ENCODE measurements at regions not wholly inside any gene's neighbourhood (a gene's known extent, or its start where the extent isn't known, plus 50 kb on each side); places are given as distances from the start of the nearest gene placed in this dataset.

DNA sequence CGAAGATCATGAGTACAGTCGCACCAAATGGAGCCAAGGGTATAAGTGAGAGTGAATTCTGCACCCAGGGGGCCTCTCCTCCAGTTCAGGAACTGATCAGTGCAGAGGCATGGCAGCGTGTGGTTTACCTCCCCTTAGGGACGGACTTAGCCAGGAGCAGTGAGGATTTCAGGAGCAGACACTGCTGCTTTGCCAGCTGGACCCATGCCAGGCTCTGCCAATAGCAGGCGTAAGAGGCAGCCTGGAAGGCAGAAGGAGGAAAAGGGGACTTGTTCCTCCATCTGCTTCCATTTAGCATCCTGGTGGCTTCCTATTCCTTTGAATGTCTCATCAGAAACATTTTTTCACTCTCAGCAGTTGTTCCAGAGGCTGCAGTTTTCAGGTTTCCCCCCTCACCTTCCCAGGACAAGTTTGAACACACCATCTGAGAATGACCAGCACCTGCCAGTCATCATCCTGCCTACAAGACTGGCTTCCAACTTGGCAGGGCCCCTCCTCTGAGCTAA is 137.0 kb upstream of the LMNTD1 start:
- POLR2A ChIA-PET, result no interaction called here
- no peak for DNase-seq (ENCODE audit: low read depth, low spot score)
- H3K4me3 ChIP-seq (ENCODE audit: low read depth, low read length), result no peak overlapping the region
- CTCF ChIA-PET, result no interaction called here
- TF ChIP-seq, protein P1, sequence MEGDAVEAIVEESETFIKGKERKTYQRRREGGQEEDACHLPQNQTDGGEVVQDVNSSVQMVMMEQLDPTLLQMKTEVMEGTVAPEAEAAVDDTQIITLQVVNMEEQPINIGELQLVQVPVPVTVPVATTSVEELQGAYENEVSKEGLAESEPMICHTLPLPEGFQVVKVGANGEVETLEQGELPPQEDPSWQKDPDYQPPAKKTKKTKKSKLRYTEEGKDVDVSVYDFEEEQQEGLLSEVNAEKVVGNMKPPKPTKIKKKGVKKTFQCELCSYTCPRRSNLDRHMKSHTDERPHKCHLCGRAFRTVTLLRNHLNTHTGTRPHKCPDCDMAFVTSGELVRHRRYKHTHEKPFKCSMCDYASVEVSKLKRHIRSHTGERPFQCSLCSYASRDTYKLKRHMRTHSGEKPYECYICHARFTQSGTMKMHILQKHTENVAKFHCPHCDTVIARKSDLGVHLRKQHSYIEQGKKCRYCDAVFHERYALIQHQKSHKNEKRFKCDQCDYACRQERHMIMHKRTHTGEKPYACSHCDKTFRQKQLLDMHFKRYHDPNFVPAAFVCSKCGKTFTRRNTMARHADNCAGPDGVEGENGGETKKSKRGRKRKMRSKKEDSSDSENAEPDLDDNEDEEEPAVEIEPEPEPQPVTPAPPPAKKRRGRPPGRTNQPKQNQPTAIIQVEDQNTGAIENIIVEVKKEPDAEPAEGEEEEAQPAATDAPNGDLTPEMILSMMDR (IDR thresholded peaks at IDR 0.05; ENCODE audit: insufficient read depth, low read length, missing control alignments), result no peak

DNA sequence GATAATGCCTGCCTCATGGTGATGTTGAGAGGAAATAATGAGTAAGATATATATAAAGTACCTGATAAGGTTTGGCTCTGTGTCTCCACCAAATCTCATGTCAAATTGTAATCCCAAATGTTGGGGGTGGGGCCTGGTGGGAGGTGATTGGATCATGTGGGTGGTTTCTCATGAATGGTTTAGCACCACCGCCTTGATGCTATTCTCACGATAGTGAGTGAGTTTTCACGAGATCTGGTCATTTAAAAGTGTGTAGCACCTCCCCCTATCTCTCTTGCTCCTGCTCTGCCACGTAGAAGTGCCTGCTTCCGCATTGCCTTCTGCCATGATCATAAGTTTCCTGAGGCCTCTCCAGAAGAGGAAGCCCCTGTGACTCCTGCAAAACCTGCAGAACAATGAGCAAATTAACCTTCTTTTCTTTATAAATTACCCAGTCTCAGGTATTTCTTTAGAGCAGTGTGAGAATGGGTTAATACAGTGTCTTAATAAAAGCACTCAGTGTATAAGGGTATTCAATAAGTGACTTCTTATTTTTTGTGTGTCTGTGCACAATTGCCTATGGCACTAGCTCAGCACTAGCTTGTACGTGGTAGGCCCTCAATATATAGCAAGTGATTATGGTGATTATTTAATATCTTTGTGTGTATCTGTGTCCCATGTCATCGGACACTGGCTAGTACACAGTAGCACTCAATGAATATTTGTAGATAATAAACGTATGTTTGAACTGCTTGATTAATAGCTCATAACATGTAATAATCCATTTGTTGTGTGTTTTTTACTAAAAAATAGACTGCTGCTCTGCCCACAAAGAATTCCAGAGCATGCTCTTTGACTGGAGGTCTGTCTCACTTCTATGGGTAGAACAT is 138.1 kb upstream of the LMNTD1 start:
- CTCF ChIA-PET, result interaction anchor here (1.4 kb wide), 1 partner anchor 8 kb away, joined by 3 read pairs; no protein-coding TSS in a partner anchor
- TF ChIP-seq, protein P1 (IDR thresholded peaks at IDR 0.05; ENCODE audit: insufficient read depth, low read length, missing control alignments), result no peak
- no peak overlapping the region for H3K4me3 ChIP-seq (ENCODE audit: low read depth, low read length)
- DNase-seq (ENCODE audit: low read depth, low spot score), result no peak
- POLR2A ChIA-PET, result interaction anchor here (0.6 kb wide), 1 partner anchor 268 kb away, joined by 3 read pairs; no protein-coding TSS in a partner anchor

DNA sequence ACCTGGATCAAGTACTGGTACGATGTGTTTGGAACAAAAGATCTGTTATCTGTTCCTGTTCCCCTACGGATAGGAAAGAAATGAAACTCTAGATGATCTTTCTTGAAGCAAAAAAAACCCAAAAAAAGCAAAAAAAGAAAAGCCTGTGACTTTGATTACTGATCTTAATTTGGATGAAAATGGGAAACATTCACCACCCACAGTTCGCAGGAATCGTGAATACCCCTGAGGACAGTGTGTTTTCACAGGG is 138.7 kb upstream of the LMNTD1 start:
- CTCF ChIA-PET, result interaction anchor here (1.4 kb wide), 3 partner anchors 8 to 255 kb away, joined by 3 to 5 read pairs (median 3); no protein-coding TSS in a partner anchor
- no peak for DNase-seq (ENCODE audit: low read depth, low spot score)
- POLR2A ChIA-PET, result interaction anchor here (0.6 to 1.1 kb wide), 2 partner anchors 268 kb away, joined by 3 to 5 read pairs; no protein-coding TSS in a partner anchor
- TF ChIP-seq, protein P1 (IDR thresholded peaks at IDR 0.05; ENCODE audit: insufficient read depth, low read length, missing control alignments), result no peak
- no peak overlapping the region for H3K4me3 ChIP-seq (ENCODE audit: low read depth, low read length)

DNA sequence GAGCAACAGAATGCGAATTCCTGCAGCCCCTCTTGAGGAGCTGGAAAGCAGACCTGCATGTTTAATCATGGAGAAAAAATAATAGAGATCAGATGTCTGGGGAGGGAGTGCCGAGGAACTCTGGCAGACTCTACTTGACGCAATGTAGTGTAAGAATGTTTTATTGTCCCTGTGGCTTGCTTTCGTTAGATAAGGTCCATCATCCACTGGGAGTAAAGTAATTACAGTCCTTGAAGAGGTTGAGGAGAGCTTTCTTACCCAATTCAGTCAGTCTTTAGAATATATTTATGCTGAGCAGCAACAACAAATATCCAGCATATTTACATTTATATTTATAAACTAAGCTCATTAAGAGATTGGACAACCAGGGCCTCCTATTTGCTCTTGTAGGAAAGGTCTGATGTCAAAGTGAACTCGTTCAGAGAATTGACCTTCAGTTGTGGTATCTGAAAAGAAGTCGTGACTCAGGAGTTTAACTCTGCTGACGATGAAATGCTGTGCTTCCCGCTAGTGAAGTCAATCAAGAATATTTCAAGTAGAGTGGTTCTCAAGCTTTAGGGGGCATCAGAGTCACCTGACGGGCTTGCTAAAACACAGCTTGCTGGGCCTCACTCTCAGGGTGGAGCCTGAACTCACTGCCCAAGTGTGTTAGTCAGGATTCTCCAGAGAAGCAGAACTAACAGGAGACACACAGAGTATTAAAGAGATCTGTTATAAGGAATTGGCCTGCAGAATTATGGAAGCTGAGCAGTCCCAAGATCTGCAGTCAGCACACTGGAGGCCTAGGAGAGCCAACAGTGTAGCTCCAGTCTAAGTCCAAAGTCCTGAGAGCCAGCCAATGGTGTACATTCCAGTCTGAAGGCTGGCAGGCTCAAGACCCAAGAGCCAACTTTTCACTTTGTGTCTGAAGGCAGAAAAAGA is 139.3 kb upstream of the LMNTD1 start:
- POLR2A ChIA-PET, result interaction anchor here (1.1 kb wide), 1 partner anchor 267 kb away, joined by 5 read pairs; no protein-coding TSS in a partner anchor
- CTCF ChIA-PET, result interaction anchor here (0.7 to 1.6 kb wide), 5 partner anchors 9 to 337 kb away, joined by 3 to 5 read pairs (median 3); no protein-coding TSS in a partner anchor
- H3K4me3 ChIP-seq (ENCODE audit: low read depth, low read length), result no peak overlapping the region
- peak; percentile 29 for DNase-seq (ENCODE audit: low read depth, low spot score)
- TF ChIP-seq, protein P1 (IDR thresholded peaks at IDR 0.05; ENCODE audit: insufficient read depth, low read length, missing control alignments), result no peak

DNA sequence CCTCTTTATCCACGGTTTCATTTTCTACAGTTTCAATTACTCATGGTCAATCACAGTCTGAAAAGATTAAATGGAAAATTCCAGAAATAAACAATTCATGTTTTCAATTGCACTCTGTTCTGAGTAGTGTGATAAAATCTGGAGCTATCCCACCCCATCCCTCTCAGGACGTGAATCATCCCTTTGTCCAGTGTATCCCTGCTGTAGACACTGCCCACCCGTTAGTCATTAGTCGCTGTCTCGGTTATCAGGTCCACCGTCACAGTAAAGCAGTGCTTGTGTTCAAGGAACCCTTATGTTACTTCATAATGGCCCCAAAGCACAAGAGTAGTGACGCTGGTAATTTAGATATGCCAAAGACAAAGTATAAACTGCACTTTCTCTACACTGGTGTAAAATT is 141.0 kb upstream of the LMNTD1 start:
- DNase-seq (ENCODE audit: low read depth, low spot score), result no peak
- TF ChIP-seq, protein P1 (IDR thresholded peaks at IDR 0.05; ENCODE audit: insufficient read depth, low read length, missing control alignments), result no peak
- no peak overlapping the region for H3K4me3 ChIP-seq (ENCODE audit: low read depth, low read length)
- CTCF ChIA-PET, result interaction anchor here (1.0 to 1.3 kb wide), 2 partner anchors 80 to 323 kb away, joined by 3 read pairs; no protein-coding TSS in a partner anchor
- POLR2A ChIA-PET, result no interaction called here
